Activated CD4-positive, alpha-beta T cell treated with anti-CD3 and anti-CD28 coated beads, Interleukin-2, amount 50 U/mL, for 48 hours (primary cell): ENCODE measurements at regions not wholly inside any gene's neighbourhood (a gene's known extent, or its start where the extent isn't known, plus 50 kb on each side); places are given as distances from the start of the nearest gene placed in this dataset.

Experiments
- DNase-seq, 2 experiments: peaks; one replicate each; pipeline ENCODE4 v3.0.0-alpha.2; 2020

- no peak for DNase-seq
Observed at GRCh38 chr2:191565120-191565519, 112.8 kb upstream of the NABP1 start.

GRCh38 chr2:191565647-191566198, 112.2 kb upstream of the NABP1 start:
- no peak for DNase-seq

- DNase-seq: peak; percentile 74 to 80
Observed at GRCh38 chr2:191566344-191566743, 111.6 kb upstream of the NABP1 start.

- DNase-seq: no peak
Observed at GRCh38 chr2:191567206-191567605, 110.7 kb upstream of the NABP1 start.

DNA sequence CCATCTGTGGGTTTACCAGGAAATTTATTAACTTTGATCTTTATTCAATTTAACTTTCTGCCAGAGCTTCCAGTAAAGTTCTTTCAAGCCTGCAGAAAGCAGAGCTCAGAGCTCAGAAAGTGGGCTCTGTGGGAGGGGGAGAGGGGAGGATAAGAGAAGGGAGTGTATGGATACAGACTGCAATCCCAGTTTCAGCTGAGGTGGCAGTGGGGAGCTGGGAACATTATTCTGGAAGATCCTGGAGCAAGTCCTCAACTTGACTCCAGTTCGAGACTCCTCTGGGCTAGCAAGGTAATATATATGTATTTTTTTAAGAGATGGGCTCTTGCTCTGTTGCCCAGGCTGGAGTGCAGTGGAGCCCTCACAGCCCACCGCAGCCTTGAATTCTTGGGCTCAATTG, 108.9 kb upstream of the NABP1 start:
- no peak for DNase-seq

DNA sequence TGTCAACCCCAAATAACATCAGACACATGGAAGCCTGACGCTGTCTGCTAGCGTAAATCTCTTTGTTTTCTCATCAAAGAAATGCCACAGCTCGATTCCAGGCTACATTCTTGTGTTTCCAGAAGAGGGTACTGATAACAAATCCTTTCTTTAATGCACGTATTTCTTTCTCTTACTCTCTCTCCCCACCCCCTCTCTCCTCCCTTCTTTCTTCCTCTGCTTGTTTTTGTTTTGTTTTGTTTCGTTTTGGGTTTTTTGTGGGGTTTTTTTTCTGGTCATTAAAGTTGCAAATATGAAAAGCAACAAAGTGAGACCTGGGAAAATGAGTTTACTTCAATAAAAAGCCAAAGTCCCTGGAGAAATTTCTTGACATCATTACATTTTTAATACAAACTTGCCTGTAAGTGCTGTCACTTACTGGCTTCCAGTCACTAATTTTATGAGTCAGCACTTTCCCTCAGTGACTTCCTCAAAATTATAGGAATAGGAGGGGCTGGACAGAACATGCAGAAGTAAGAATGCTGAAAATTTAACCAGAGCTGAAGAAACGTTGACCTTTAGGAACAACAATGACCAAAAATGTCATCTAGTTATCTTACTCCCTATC, 106.7 kb upstream of the NABP1 start:
- DNase-seq: no peak

DNA sequence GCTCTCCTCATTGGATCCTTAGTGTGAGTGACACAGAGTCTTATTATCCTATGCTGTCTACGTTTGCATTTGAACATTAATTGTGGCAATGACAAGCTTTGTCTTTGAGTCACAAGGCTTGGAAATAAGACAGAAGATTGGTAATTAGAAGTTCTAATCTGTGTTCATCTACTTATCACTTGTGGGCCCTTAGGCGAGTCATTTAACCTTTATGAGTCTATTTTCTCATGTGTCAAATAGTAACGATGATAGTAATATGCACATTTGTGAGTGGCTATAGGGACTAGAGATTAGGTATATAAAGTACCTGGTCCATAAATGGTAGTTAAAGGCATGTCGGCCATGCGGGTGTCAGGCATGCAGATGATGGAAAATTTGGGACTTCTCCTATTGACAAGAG, 105.6 kb upstream of the NABP1 start:
- DNase-seq: no peak

- no peak for DNase-seq
Observed at GRCh38 chr2:191573216-191573615, 104.7 kb upstream of the NABP1 start.

DNA sequence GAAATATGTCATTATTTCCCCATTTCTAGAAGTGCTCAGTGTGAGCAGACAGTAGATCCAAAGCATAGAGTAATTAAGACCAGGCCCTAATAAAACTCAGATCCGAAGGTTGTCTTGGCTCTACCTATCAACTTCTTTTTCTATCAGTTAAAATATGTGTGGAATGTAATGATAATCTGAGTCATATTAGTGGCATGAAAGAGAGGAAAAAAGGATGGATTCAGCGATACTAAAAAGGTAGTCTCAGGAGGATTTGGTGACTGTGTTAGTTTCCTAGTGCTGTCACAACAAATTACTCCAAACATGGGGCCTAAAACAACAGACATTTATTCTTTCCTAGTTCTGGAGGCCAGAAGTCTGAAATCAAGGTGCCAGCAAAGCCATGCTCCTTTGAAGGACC, 103.7 kb upstream of the NABP1 start:
- DNase-seq: no peak

DNA sequence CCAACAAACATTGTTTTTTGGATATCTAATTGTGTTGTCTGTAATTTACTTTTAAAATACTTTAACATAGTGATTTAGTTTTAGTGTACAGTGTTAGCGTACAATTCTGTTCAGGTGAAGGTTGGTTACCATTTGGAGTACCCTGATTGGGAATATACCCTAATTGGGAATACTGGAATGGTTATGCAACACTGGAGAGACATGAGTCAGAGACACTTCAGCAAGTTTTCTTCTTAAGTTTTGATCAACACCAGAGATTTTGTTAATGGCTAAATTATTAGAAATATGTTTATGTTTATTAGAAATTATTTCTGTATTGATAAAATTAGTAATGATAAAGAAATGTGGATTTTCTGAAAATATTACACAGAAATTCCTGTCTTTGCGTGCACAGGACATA, 100.3 kb upstream of the NABP1 start:
- DNase-seq: no peak

DNA sequence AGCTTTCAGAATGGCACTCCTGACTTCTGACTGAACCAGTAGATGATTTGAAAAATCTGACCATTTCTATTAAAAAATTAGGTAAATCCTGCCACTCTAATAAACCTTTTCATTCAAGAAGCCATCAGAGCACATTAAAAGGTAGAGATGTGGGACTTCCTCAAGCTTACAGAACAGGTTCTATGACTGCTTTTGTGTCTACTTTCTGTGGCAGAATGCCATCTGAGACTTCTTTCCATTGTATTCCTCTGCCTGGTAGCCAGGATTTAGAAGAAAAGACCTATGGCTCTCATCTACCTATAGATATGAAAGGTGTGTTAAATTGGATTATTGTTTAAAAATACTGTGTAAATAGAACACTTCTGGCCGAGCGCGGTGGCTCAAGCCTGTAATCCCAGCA, 99.9 kb upstream of the NABP1 start:
- no peak for DNase-seq

GRCh38 chr2:191580581-191580980, 97.4 kb upstream of the NABP1 start:
- DNase-seq: no peak

GRCh38 chr2:191581003-191581402, 96.9 kb upstream of the NABP1 start:
- DNase-seq: no peak

- no peak for DNase-seq
Observed at GRCh38 chr2:191582355-191582754, 95.6 kb upstream of the NABP1 start.

- no peak for DNase-seq
Observed at GRCh38 chr2:191591025-191591424, 86.9 kb upstream of the NABP1 start.

DNA sequence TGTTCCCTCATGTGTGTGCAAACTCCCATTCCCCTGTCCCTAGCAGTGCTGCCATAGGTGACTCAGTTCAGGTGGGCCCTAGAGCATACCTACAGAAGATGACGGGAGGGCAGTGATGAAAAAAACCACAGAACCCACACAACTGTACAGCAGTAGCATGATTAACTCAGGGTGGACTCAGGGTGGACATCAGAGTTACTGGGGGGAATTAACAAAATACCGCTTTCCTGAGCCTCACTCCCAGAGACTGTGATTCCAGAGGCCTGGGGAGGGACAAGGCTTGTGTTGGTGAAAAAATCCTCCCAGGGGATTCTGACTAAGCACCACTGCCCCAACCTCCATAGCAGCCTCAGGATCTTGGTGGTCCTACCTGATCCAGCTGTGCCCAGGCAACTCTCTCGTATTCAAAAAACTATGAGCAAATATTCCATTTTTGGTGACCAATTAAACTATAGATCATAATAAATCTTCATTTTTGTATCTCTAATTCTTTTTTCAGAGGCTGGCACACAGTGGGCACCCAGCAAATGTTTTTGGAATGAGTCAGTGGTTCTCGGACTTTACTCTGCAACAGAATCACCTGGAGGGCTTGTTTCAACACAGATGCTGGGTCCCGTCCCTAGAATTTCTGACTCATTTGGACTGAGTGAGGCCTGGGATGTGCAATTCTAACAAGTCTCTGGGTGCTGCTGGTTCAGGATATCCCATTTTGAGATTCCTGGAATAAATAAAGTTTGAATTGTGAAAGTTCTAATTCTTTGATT, 84.1 kb upstream of the NABP1 start:
- DNase-seq: no peak

- no peak for DNase-seq
Observed at GRCh38 chr2:191597186-191597751, 80.7 kb upstream of the NABP1 start.

GRCh38 chr2:191598296-191598695, 79.6 kb upstream of the NABP1 start:
- DNase-seq: no peak

DNA sequence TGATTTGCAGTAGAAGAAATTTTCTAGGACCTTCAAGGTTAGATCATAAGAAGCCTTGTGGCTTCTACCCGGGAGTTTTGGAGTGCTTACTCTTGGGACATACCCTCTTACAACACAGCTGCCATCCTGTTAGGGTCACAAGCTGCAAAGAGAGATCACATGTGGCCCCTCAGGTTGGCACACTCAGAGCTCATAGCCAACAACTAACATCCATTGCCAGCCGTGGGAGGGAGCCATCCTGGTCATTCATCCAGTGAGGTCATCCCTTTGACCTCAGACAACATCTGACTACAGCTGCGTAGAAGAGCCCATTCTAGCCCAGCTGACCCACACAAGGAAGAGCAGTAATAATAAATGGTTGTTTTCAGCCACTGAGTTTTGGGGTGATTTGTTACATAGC, 76.9 kb upstream of the NABP1 start:
- DNase-seq: no peak

- DNase-seq: no peak
Observed at GRCh38 chr2:191604154-191604553, 73.8 kb upstream of the NABP1 start.

DNA sequence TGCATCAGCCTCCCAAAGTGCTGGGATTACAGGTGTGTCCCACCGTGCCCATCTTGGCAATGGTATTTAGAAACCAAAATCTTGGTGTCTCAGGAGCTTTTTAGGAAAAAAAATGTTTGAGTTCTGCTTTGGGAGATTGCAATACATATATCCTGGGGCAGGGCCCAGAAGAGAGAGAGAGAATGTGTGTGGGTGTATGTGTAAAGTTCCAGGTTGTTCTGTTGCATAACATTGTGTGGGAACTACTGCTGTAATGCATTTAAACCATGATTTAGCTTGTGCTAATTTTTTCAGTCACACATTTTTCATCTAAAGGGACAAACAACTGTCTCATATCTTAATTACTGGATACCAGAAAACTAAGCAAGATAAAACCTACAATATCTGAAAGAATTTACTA, 70.8 kb upstream of the NABP1 start:
- DNase-seq: no peak

DNA sequence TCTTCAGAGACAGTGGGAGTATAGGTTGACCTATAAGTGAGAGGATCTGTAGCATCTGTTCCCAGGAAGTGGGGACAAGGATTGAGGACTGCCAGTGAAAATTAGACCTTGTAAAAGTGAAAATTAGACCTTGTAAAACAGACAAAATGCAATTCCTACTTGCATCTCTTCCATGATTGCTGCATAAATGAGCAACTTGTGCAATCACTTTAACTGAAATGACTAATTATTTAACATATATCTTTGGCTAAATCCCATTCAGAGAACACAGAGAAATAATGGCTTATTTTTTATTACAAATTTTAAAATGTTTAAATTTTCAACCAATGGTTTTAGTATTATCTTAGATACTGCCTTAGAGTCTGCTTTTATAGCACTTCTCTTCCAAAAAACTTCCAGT, 67.2 kb upstream of the NABP1 start:
- DNase-seq: no peak

DNA sequence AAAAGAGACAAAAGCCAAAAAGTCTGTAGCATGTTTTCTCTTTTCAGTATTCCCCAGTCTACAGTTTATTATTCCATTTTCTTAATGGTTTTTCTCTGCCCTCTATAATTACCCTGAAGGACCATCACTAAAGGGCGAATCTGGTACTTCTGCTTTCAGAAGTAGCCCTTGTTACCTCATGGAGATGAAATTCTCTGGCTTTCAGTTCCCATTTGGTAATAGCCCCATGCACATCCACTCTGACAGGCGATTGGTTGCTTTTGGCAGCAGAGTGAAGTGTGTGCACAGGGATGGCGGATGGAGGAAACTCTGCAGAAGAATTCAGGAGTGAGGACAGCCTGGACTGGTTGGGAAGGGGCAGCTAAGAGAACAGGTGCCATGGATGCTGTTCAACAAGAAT, 66.3 kb upstream of the NABP1 start:
- DNase-seq: no peak

GRCh38 chr2:191612496-191612895, 65.4 kb upstream of the NABP1 start:
- DNase-seq: no peak
